NCI-H1694 (cell line): ENCODE measurements at regions not wholly inside any gene's neighbourhood (a gene's known extent, or its start where the extent isn't known, plus 50 kb on each side); places are given as distances from the start of the nearest gene placed in this dataset.
"Not testable (repeated sequence)": the region's sequence is repeated elsewhere in the genome, so short reads cannot be mapped to it uniquely, and the experiment has no call there.

Experiments used
- DNase-seq: peaks from one replicate; lab custom pipeline; 2025; lab: John Stamatoyannopoulos, UW

GRCh38 chr6:99668036-99668705 lies 61.5 kb downstream of the PRDM13 start:
- DNase-seq: no peak

- DNase-seq: no peak
Observed at GRCh38 chr6:99689916-99690685, 83.5 kb downstream of the PRDM13 start.

- not testable (repeated sequence) for DNase-seq
Observed at GRCh38 chr6:99702287-99702686, 95.7 kb downstream of the PRDM13 start.

GRCh38 chr6:99709062-99709461 lies 102.4 kb downstream of the PRDM13 start:
- DNase-seq: no peak

- no peak for DNase-seq
Observed at GRCh38 chr6:99711302-99711701, 104.7 kb downstream of the PRDM13 start.

GRCh38 chr6:99711925-99712324 lies 105.3 kb downstream of the PRDM13 start:
- no peak for DNase-seq

GRCh38 chr6:99712519-99712918 lies 105.9 kb downstream of the PRDM13 start:
- DNase-seq: no peak

GRCh38 chr6:99722043-99722442 lies 115.4 kb downstream of the PRDM13 start:
- not testable (repeated sequence) for DNase-seq

GRCh38 chr6:99730237-99730636 lies 123.6 kb downstream of the PRDM13 start:
- DNase-seq: not testable (repeated sequence)

- DNase-seq: no peak
Observed at GRCh38 chr6:99736302-99736701, 129.7 kb downstream of the PRDM13 start.

- DNase-seq: peak; percentile 89
Observed at GRCh38 chr6:99739526-99739925, 132.9 kb downstream of the PRDM13 start.

GRCh38 chr6:99741092-99741491 lies 134.5 kb downstream of the PRDM13 start:
- DNase-seq: no peak

- DNase-seq: no peak
Observed at GRCh38 chr6:99743647-99744046, 137.0 kb downstream of the PRDM13 start.

- no peak for DNase-seq
Observed at GRCh38 chr6:99745651-99746050, 139.0 kb downstream of the PRDM13 start.

- DNase-seq: peak; percentile 59
Observed at GRCh38 chr6:99746261-99746895, 139.7 kb downstream of the PRDM13 start.

- DNase-seq: no peak
Observed at GRCh38 chr6:99761711-99762110, 155.1 kb downstream of the PRDM13 start.

GRCh38 chr6:99768166-99768565 lies 161.5 kb downstream of the PRDM13 start:
- no peak for DNase-seq

GRCh38 chr6:99779631-99780555 lies 173.3 kb downstream of the PRDM13 start:
- no peak for DNase-seq

GRCh38 chr6:99780556-99780885 lies 173.9 kb downstream of the PRDM13 start:
- no peak for DNase-seq

- DNase-seq: no peak
Observed at GRCh38 chr6:99789767-99790166, 183.1 kb downstream of the PRDM13 start.

GRCh38 chr6:99790679-99791078 lies 184.0 kb downstream of the PRDM13 start:
- peak; percentile 25 for DNase-seq

GRCh38 chr6:99801805-99802204 lies 192.2 kb downstream of the MCHR2 start:
- DNase-seq: no peak
